NCI-H2029 (cell line): ENCODE measurements at regions not wholly inside any gene's neighbourhood (a gene's known extent, or its start where the extent isn't known, plus 50 kb on each side); places are given as distances from the start of the nearest gene placed in this dataset.
"Not testable (repeated sequence)": the region's sequence is repeated elsewhere in the genome, so short reads cannot be mapped to it uniquely, and the experiment has no call there.

Experiments
- DNase-seq: peaks from one replicate; lab custom pipeline; 2025; lab: John Stamatoyannopoulos, UW

- no peak for DNase-seq
Measured at GRCh38 chr10:56466005-56466404, 104.9 kb upstream of the ZWINT start.

DNA sequence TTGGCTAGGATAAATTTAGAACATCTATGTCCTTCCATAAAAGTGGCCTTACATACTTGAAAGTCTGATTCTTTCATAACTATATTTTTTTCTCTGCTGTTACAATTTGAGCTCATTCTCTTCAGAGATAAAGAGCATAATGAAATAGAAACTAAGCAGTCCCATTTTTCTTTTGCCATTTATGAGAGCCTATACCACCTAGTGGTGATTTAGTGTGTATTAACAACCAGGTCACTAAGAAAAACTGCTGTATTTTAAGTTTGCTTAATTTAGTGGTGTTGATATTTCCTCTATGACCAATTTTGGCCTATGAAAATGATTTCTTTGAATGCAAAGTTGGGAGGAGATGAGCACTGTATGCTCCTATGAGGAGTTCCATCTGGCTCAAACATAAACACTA, 88.7 kb upstream of the ZWINT start:
- DNase-seq = no peak

DNA sequence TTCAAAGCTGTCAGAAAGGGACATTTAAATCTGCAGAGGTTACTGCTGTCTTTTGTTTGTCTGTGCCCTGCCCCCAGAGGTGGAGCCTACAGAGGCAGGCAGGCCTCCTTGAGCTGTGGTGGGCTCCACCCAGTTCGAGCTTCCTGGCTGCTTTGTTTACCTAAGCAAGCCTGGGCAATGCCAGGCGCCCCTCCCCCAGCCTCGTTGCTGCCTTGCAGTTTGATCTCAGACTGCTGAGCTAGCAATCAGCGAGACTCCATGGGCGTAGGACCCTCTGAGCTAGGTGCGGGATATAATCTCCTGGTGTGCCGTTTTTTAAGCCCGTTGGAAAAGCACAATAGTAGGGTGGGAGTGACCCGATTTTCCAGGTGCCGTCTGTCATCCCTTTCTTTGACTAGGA, 86.6 kb upstream of the ZWINT start:
- not testable (repeated sequence) for DNase-seq

DNA sequence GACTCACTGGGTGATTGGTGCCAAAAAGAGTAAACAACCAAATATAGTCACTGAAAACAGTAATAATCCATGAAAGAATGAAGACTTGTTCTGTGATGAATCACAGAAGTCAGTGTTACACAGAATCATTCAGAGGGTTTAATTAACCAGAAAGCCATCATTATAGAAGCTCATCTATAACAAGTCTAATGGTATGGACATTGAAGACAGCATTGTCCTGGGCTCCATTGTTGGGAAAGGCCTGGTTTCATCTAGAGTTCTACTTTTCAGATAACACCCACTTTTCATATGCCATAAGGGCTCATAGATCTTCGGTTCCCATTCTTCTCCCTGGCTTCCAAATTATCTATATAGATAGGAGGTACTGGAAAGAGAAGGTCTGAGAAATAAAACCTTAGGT, 80.3 kb upstream of the ZWINT start:
- not testable (repeated sequence) for DNase-seq
